Astrocyte (in vitro differentiated cells and primary cell): ENCODE measurements at regions not wholly inside any gene's neighbourhood (a gene's known extent, or its start where the extent isn't known, plus 50 kb on each side); places are given as distances from the start of the nearest gene placed in this dataset.
A peak's percentile ranks its signal among the peaks of the same experiment; 100 is the strongest.

ENCODE experiments used
- DNase-seq: peaks from one replicate; pipeline ENCODE4 v3.0.0-alpha.2; 2010; ENCODE audit warnings: low read depth
- FAIRE-seq: peaks from 2 replicates; lab custom pipeline; 2011; peaks lifted over from hg19 to GRCh38; lab: Jason Lieb, UNC
- H2AFZ ChIP-seq: 2 replicates; pipeline ENCODE4 v1.6.0; 2012; ENCODE audit warnings: low read depth, low read length, inconsistent platforms
- H3K27ac ChIP-seq: 2 replicates; pipeline ENCODE4 v1.5.1; 2011; ENCODE audit warnings: low read depth, low read length, inconsistent platforms
- H3K27me3 ChIP-seq: 2 replicates; pipeline ENCODE4 v1.6.0; 2011; ENCODE audit warnings: low read length, inconsistent platforms; ENCODE audit not compliant: insufficient read depth
- H3K36me3 ChIP-seq: 2 replicates; pipeline ENCODE4 v1.5.1; 2011; ENCODE audit warnings: low read length, inconsistent platforms; ENCODE audit not compliant: insufficient read depth
- H3K4me1 ChIP-seq: 2 replicates; pipeline ENCODE4 v1.5.1; 2011; ENCODE audit warnings: low read length, inconsistent platforms; ENCODE audit not compliant: insufficient read depth
- H3K4me2 ChIP-seq: 2 replicates; pipeline ENCODE4 v1.6.0; 2012; ENCODE audit warnings: low read length, inconsistent platforms
- H3K4me3 ChIP-seq: 2 replicates; pipeline ENCODE4 v1.5.1; 2011; ENCODE audit warnings: low read depth, mild to moderate bottlenecking, low read length, inconsistent platforms; ENCODE audit not compliant: insufficient read depth
- H3K79me2 ChIP-seq: 2 replicates; pipeline ENCODE4 v1.6.0; 2012; ENCODE audit warnings: mild to moderate bottlenecking, low read length, inconsistent platforms; ENCODE audit not compliant: insufficient read depth
- H3K9ac ChIP-seq: 2 replicates; pipeline ENCODE4 v1.6.0; 2012; ENCODE audit warnings: mild to moderate bottlenecking, low read length, inconsistent platforms
- H3K9me3 ChIP-seq: 2 replicates; pipeline ENCODE4 v1.5.1; 2012; ENCODE audit warnings: low read depth, mild to moderate bottlenecking, low read length, inconsistent platforms; ENCODE audit not compliant: insufficient read depth
- H4K20me1 ChIP-seq: 2 replicates; pipeline ENCODE4 v1.6.0; 2012; ENCODE audit warnings: low read length, inconsistent platforms; ENCODE audit not compliant: insufficient read depth
- H3K27ac Mint-ChIP-seq: one replicate; pipeline ENCODE4 v1.8.0; 2021; ENCODE audit warnings: mild to moderate bottlenecking, mixed read lengths; ENCODE audit not compliant: unreplicated experiment
- H3K27me3 Mint-ChIP-seq: one replicate; pipeline ENCODE4 v1.8.0; 2021; ENCODE audit warnings: low read depth, mixed read lengths; ENCODE audit not compliant: unreplicated experiment
- H3K36me3 Mint-ChIP-seq: one replicate; pipeline ENCODE4 v1.8.0; 2021; ENCODE audit warnings: low read depth, mixed read lengths; ENCODE audit not compliant: unreplicated experiment
- H3K4me1 Mint-ChIP-seq: one replicate; pipeline ENCODE4 v1.8.0; 2021; ENCODE audit warnings: low read depth, mixed read lengths; ENCODE audit not compliant: unreplicated experiment
- H3K4me3 Mint-ChIP-seq: one replicate; pipeline ENCODE4 v1.8.0; 2021; ENCODE audit warnings: mild to moderate bottlenecking, moderate library complexity, mixed read lengths; ENCODE audit not compliant: unreplicated experiment
- H3K9me3 Mint-ChIP-seq: one replicate; pipeline ENCODE4 v1.8.0; 2021; ENCODE audit warnings: mild to moderate bottlenecking, mixed read lengths; ENCODE audit not compliant: unreplicated experiment
- EZH2 ChIP-seq: IDR thresholded peaks from 2 replicates; pipeline ENCODE4 v1.6.1; 2012; ENCODE audit warnings: mild to moderate bottlenecking, low read length, inconsistent platforms; ENCODE audit not compliant: insufficient read depth
- TF ChIP-seq, protein P1 (sequence below): IDR thresholded peaks from 2 replicates; pipeline ENCODE4 v1.5.1; 2011; ENCODE audit warnings: low read depth, mild to moderate bottlenecking, inconsistent platforms, low read length, moderate library complexity; ENCODE audit not compliant: insufficient read depth

DNA sequence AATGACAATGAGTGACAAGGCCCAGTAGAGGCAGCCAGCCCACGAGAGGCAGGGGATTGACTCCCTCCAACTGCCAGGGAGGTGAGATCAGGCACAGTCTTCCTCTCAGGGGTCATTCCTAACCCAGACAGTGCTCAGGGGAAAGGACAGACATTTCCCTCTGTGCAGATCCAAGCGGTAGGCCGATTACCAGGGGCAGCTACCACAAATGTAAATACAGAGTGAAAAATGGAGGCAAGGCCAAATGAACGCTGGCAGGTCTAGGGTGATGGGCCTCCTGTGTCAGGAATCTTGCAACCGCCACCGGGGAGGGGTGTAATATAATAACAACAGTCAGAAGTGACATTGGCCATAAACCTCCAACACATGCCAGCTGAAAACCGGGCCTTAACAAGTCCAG is 881.4 kb downstream of the UQCRFS1 start:
- H3K4me2 ChIP-seq = no peak overlapping the region
- H3K4me1 Mint-ChIP-seq = peaks cover 4% of the 10 kb centered on the region
- no peak overlapping the region for H3K9ac ChIP-seq
- DNase-seq (no peak), FAIRE-seq (no peak)
- H3K27ac ChIP-seq = no peak overlapping the region
- H3K4me1 ChIP-seq = no peaks in the 10 kb centered on the region
- H3K36me3 Mint-ChIP-seq = no peaks in the 10 kb centered on the region
- H2AFZ ChIP-seq = no peak overlapping the region
- peaks cover 16% of the 10 kb centered on the region for H3K9me3 Mint-ChIP-seq
- TF ChIP-seq, protein P1, sequence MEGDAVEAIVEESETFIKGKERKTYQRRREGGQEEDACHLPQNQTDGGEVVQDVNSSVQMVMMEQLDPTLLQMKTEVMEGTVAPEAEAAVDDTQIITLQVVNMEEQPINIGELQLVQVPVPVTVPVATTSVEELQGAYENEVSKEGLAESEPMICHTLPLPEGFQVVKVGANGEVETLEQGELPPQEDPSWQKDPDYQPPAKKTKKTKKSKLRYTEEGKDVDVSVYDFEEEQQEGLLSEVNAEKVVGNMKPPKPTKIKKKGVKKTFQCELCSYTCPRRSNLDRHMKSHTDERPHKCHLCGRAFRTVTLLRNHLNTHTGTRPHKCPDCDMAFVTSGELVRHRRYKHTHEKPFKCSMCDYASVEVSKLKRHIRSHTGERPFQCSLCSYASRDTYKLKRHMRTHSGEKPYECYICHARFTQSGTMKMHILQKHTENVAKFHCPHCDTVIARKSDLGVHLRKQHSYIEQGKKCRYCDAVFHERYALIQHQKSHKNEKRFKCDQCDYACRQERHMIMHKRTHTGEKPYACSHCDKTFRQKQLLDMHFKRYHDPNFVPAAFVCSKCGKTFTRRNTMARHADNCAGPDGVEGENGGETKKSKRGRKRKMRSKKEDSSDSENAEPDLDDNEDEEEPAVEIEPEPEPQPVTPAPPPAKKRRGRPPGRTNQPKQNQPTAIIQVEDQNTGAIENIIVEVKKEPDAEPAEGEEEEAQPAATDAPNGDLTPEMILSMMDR = no peak
- no peak for TF ChIP-seq EZH2
- H3K27me3 ChIP-seq = no peaks in the 10 kb centered on the region
- H3K4me3 ChIP-seq = no peak overlapping the region
- H4K20me1 ChIP-seq = no peaks in the 10 kb centered on the region
- H3K4me3 Mint-ChIP-seq = no peak overlapping the region
- H3K27me3 Mint-ChIP-seq = peaks cover 9% of the 10 kb centered on the region
- H3K36me3 ChIP-seq = no peaks in the 10 kb centered on the region
- no peaks in the 10 kb centered on the region for H3K79me2 ChIP-seq
- no peaks in the 10 kb centered on the region for H3K9me3 ChIP-seq
- H3K27ac Mint-ChIP-seq = no peak overlapping the region

DNA sequence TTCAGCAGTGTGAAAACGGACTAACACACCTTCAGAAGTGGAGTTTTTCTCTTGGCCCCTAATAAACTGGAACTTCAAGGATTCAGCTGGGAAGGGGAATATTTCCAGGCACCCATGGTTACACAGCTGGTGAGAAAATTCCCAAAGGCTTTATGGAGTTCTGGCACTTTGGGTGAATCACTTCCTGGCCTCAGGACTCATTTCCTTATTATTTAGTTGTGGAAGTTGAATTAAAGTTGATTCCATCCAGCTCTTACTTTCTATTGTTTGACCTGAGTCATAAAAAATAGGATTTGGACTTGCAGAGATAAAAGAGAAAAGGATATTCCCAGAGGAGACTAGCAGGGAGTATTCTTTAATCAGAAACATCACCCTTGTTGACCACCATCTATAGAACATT is 882.1 kb downstream of the UQCRFS1 start:
- H3K4me2 ChIP-seq = peak overlapping the region; percentile 23

DNA sequence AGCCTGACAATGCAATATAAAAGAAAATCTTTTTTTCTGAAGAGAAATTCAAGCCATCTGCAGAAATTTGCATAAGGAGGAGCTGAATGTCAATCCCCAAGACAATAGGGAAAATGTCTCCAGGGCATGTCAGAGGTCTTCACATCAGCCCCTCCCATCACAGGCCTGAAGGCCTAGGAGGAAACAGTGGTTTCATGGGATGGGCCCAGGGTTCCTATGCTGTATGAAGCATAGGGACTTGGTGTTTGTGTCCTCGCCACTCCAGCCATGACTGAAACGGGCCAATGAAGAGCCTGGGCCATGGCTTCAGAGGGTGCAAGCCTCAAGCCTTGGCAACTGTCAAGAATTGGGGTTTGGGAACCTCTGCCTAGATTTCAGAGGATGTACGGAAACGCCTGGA is 883.5 kb downstream of the UQCRFS1 start:
- Mint-ChIP-seq H3K36me3 (no peaks in the 10 kb centered on the region), H3K4me1 (peaks cover 4% of the 10 kb centered on the region), H3K4me3 (no peak overlapping the region), H3K27ac (no peak overlapping the region), H3K9me3 (peaks cover 16% of the 10 kb centered on the region), H3K27me3 (peaks cover 19% of the 10 kb centered on the region)
- H4K20me1 ChIP-seq = no peaks in the 10 kb centered on the region
- H2AFZ ChIP-seq = no peak overlapping the region
- FAIRE-seq (no peak), DNase-seq (no peak)
- TF ChIP-seq, protein P1 = no peak
- no peak for TF ChIP-seq EZH2
- H3K36me3 ChIP-seq = no peaks in the 10 kb centered on the region
- H3K27ac ChIP-seq = no peak overlapping the region
- H3K79me2 ChIP-seq = no peaks in the 10 kb centered on the region
- H3K4me2 ChIP-seq = no peak overlapping the region
- no peak overlapping the region for H3K9ac ChIP-seq
- no peaks in the 10 kb centered on the region for H3K27me3 ChIP-seq
- H3K9me3 ChIP-seq = no peaks in the 10 kb centered on the region
- H3K4me3 ChIP-seq = no peak overlapping the region
- no peaks in the 10 kb centered on the region for H3K4me1 ChIP-seq

More for the DNA sequence above, 882.1 kb downstream of the UQCRFS1 start:
- H3K27ac Mint-ChIP-seq = no peak overlapping the region
- Histone ChIP-seq H3K9me3 (no peaks in the 10 kb centered on the region), H4K20me1 (no peaks in the 10 kb centered on the region), H3K27ac (no peak overlapping the region), H3K4me3 (no peak overlapping the region), H3K9ac (no peak overlapping the region), H3K27me3 (no peaks in the 10 kb centered on the region), H2AFZ (no peak overlapping the region), H3K79me2 (no peaks in the 10 kb centered on the region), H3K4me1 (no peaks in the 10 kb centered on the region), H3K36me3 (no peaks in the 10 kb centered on the region)
- peak; percentile 23 for DNase-seq
- peaks cover 4% of the 10 kb centered on the region for H3K4me1 Mint-ChIP-seq
- TF ChIP-seq EZH2 = no peak
- TF ChIP-seq, protein P1 = no peak
- H3K4me3 Mint-ChIP-seq = no peak overlapping the region
- no peaks in the 10 kb centered on the region for H3K36me3 Mint-ChIP-seq
- H3K9me3 Mint-ChIP-seq = peaks cover 16% of the 10 kb centered on the region
- H3K27me3 Mint-ChIP-seq = peaks cover 15% of the 10 kb centered on the region
- peak; percentile 78 for FAIRE-seq
